ENCODE measurements at regions not wholly inside any gene's neighbourhood (a gene's known extent, or its start where the extent isn't known, plus 50 kb on each side); places are given as distances from the start of the nearest gene placed in this dataset.

DNA sequence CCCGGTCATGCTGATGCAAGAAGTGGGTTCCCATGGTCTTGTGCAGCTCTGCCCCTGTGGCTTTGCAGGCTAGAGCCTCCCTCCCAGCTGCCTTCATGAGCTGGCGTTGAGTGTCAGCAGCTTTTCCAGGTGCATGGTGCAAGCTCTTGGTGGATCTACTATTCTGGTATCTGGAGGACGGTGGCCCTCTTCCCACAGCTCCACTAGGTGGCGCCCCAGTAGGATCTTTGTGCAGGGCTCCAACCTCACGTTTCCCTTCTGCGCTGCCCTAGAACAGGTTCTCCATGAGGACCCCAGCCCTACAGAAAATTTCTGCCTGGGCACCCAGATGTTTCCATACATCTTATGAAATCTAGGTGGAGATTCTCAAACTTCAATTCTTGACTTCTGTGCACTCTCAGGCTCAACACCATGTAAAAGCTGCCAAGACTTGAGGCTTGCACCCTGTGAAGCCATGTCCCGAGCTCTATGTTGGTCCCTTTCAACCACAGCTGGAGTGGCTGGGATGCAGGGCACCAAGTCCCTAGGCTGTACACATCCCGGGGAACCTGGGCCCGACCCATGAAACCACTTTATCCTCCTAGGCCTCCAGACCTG, 238.4 kb upstream of the MDFIC2 start:
- ATAC-seq (peak; percentile 67), DNase-seq (ENCODE audit: missing footprints) (peak; percentile 69)
- intact Hi-C loops (cut with DNase I) = loop anchor here (2.0 to 5.0 kb wide), 3 partner anchors 521 to 1101 kb away; no protein-coding TSS in a partner anchor

DNA sequence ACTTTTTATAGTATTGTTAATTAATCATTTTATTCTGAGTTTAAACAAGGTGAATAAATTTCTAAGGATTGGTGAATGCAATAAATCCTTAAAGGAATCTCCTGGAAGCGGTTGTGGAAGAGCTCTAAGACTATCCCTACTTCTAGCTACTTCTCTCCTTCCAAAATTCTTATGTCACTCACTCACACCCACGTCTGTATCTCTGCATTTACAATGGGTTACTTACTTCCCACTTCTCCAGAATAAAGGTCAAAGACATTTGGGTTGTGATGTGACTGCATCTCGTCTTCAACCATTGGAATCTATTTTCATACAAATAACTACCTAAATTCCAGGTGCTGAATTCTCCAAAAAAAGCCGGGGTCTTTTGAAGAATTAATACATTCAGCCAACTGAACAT, 234.2 kb upstream of the MDFIC2 start:
- no peak for ATAC-seq
- intact Hi-C loops (cut with DNase I) = no loop called here
- DNase-seq (ENCODE audit: missing footprints) = no peak

DNA sequence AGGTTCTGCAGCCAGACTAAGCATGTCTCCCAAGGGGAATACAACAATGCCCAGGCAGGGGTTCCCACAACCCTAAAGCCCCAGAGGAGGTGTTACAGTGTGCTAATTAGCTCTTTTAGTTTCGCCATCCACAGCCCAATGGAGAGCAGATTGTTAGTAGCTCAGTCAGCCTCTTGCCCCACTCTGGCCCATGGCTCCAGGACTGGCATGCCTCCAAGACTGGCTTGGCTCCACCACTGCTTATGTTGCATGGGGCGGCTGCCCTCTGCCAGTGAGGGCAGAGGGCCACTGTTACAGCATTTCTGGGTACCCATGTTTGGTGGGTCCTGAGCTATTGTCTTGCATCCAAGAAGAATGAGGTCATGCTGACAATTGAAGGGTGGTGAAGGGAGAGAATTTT, 231.1 kb upstream of the MDFIC2 start:
- DNase-seq (ENCODE audit: missing footprints) (no peak), ATAC-seq (no peak)
- intact Hi-C loops (cut with DNase I) = no loop called here

DNA sequence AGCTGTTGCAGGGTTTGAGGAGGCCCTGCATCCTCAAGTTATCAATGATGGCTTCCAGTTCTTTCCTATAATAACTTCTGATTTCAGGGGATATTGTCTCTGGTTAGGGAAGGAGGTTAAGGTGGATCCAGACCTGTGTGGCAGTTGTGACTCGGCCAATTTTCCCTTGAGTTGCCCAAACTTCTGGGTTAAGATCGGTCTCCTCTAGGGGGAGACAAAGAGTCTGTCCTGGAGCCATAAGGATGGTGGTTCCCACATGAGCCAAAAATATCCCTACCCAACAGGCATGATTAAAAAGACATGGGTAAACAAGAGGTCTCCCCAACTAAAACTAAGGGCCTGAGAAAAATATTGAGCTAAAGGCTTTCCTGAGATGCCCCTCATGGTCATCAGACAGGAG, 227.5 kb upstream of the MDFIC2 start:
- DNase-seq (ENCODE audit: missing footprints) = no peak
- intact Hi-C loops (cut with DNase I) = no loop called here
- ATAC-seq = no peak

DNA sequence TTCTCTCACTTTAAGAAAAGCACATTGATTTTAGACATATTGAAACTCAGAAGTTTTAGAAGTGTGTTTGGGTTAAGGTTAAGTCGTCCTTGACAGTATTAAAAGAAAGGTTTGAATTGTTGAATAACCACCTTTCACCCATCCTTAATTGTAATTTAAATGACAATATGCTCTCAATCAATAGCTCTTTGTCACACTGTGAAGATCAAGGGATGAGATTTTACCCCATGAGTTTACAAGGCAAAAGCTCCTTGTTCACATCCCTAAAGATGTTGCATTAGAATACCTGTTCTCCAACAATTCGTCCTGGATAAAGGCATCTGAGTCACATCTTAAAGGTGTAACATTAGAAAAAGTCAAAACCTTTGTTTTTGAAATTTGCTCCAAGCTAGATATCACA, 220.4 kb upstream of the MDFIC2 start:
- DNase-seq (ENCODE audit: missing footprints) (no peak), ATAC-seq (no peak)
- intact Hi-C loops (cut with DNase I) = no loop called here

DNA sequence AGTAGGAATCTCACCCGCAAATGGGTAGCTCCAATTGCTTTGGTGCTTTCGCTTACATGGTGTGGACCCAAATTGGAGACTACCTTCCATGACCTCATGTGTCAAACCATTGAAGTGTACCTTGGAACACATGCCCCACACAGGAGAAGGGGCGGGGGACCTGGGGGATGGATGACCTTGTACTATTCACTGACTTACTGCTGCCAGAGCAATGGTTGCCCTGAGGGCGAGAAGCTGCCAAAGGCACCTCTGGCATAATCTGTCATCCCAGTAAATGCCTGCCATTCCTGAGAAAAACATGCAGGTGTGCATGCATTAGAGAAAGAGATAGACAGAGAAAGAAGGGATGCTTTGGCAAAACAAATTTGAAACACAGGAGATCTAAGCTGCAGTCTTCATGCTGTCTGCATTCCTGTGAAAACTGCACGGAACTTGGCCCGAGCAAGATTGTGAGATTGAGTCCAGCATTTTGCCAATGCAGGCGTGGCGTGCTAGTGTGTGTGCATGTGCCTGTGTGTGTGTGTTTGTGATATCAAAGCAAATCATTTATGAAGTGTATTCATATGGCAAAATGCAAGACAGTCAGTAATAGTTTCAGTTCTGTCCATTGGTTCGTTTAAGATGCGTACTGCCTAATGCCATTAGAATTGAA, 219.5 kb upstream of the MDFIC2 start:
- DNase-seq (ENCODE audit: missing footprints) (no peak), ATAC-seq (no peak)
- intact Hi-C loops (cut with DNase I) = loop anchor here (2.0 kb wide), 1 partner anchor 1121 kb away; no protein-coding TSS in a partner anchor

DNA sequence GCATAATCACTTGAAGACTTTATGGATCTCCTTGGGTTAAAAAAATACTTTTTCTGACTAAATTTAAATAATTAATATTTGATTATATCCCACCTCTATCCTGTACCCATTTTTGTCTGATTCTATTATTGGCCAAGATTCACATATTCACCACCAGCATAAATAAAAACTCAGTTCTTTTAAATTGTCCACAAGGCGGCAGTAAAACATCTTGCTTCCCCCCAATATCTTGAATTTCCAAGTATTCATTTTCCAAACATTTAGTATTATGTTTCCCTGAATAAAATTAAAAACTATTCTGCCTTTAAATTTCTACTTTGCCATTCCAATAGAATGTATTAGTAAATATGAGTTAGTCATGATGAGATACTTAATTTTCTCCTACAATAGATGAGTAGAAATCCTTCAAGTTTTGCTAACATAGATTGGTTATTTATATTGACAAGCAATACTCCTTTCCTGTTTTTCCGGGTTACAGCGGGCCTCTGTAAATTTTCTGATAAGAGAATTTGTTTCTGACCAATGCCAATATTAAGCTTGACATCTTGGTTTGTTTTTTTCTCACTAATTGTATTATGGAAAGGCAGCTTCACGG, 218.7 kb upstream of the MDFIC2 start:
- DNase-seq (ENCODE audit: missing footprints) = no peak
- ATAC-seq = no peak
- intact Hi-C loops (cut with DNase I) = loop anchor here (2.0 kb wide), 1 partner anchor 1122 kb away; no protein-coding TSS in a partner anchor

DNA sequence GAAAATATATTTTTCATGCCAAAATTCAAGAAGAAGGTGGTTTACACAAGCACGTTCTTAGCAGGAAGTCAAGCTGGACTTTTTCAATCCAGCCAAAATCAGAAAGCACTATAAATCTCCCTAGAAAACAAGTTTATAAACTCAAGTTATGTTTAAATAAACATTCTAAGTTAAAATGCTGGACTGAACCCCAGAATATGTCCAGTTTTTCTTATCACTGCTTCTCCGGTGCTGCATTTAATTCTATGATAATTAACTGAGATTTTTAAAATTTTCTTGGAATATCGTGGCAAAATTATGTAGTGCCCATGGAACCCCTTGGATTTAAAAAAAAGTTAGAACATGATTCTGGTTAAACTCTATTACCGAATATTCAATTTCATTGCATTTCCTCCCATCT, 218.2 kb upstream of the MDFIC2 start:
- intact Hi-C loops (cut with DNase I) = loop anchor here (2.0 kb wide), 1 partner anchor 1122 kb away; no protein-coding TSS in a partner anchor
- ATAC-seq = no peak
- no peak for DNase-seq (ENCODE audit: missing footprints)

DNA sequence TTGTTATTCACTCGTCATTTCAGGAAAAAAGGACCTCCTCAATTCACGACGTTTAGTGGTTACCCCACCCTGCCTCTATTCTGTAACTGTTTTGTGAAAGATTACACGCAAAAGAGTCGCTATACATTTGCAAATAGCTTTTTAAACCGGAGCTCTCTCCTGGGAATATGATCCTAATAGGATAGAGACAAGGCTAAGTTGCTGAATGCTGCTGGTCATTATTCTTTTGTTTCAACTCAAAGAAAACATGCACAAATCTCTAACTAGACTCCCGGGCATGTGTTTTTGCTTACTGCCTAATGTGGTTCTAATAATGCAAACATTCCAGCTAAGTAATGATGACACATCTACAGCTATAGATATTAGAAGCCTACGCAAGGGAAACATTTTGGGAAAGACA, 214.6 kb upstream of the MDFIC2 start:
- intact Hi-C loops (cut with DNase I) = no loop called here
- ATAC-seq = no peak

DNA sequence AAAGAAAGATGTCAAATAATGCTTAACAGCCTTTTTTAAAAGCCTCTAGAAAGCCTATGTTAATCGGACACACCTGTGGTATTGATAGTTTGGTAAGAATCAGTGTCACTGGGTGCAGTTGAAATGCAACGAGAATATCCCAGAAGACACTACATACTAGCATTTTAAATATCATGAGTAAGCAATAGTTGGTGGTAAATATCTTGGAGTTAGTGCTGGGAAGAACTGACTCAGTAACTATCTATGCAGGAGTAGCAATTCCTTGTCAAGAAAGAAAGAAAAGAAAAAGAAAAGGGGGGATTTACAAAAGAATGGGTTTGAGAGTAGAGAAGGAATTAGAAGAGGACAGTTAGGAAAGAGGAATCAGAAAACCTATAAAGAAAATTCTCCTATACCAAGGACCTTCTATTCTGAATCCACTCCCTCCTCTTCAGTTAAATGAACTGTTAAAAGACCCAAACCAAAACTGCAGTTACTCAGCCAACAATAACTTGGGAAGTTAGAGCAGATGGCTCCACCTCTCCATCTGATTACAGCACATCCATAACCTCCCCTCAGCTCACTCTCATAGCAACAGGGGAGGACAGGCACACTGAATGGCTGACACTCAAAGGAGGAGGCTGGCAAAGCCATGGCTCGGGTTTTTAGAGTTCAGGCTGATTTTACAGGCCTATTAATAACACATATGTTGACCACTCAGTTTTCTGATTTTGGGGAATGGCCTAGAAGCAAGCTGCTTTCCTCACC, 207.6 kb upstream of the MDFIC2 start:
- intact Hi-C loops (cut with DNase I) = no loop called here
- ATAC-seq (no peak), DNase-seq (ENCODE audit: missing footprints) (no peak)

More for the DNA sequence above, 214.6 kb upstream of the MDFIC2 start:
- no peak for DNase-seq (ENCODE audit: missing footprints)

DNA sequence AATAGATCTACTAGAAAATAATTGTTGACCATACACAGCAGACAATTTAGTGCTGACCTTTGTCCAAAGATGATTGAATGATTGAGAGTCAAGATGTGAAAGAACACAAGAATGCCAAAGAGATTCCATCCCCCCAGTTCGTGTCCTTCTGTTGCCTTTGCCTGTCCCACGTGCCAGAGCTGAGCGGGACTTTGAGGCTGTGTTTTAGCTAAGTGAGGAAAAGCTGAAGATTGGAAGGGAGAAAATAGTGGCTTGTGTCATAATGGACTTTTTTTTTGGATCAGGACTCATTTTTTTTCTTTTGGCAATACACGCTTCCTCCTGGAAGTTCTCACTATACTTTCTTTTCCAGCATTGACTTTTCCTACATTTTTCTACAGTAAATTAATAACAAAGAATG, 206.6 kb upstream of the MDFIC2 start:
- ATAC-seq (no peak), DNase-seq (ENCODE audit: missing footprints) (peak; percentile 35)
- intact Hi-C loops (cut with DNase I) = no loop called here

DNA sequence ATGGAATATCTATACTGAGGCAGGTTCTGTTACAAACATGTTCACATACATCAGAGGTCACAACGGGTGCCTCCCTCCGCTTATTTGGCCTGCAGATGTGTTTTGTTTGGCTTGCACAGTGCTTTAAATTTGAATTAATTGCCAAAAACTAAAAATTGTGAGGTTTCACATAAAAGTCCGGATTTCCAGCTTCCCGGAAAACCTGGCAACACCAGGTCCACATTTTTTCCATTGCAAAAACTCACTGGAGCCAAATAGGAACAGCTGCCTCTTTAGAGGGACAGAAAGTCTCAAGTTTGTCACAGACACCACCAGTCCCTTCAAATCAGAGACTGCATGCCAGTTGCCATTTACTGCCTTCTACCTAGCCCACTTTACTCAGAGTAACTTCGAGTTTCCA, 205.9 kb upstream of the MDFIC2 start:
- intact Hi-C loops (cut with DNase I) = no loop called here
- ATAC-seq = no peak
- no peak for DNase-seq (ENCODE audit: missing footprints)

DNA sequence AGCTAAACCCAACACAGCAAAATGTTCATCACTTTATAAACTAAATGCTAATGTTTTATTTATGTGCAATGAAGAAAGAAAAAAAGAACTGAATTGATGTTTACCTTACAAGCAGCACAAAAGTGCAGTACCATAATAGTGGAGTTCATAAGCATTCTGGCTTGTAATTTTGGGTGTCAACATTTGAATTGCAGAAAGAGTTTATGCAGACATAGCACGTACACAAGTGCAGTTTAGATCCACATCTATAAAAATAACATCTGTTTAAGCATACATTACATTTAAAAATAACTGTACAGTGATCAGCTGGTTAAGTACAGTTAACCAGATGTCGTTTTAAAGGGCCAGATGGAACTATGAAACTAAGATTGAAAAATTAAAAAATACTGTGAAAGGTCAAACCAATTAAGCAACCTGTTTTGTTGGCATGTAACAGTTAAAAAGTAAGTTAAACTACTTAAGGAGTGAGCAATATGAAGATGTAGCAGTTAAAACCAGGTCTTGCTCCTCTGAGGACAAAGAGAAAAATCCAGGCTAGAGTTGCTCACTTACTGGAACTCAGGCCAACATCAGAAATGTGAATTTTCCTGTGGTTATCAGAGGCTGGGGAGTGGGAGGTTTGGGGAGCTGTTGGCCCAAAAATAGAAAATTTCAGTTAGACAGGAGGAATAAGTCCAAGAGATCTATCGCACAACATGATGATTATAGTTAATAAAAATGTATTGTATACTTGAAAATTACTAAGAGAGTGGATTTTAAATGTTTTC, 204.9 kb upstream of the MDFIC2 start:
- intact Hi-C loops (cut with DNase I) = no loop called here
- ATAC-seq = no peak
- DNase-seq (ENCODE audit: missing footprints) = no peak

DNA sequence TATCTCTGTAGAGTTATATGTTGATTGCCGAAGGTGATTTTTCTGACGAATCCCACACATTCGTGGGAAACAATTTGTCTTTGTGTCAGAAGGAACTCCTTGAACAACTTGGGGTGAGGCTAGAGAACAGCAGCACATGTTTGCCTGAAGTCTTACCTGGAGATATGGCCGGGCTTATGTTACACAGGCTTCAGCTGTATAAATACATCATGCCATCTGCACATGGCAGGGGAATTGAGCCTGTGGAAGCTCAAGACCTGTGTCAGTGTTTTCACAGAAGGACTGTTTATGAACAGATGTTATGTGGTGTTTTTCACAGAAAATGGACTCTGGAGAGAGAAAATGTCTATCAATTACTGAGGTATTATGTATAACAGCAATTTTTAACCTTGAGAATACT, 203.6 kb upstream of the MDFIC2 start:
- intact Hi-C loops (cut with DNase I) = no loop called here
- no peak for DNase-seq (ENCODE audit: missing footprints)

DNA sequence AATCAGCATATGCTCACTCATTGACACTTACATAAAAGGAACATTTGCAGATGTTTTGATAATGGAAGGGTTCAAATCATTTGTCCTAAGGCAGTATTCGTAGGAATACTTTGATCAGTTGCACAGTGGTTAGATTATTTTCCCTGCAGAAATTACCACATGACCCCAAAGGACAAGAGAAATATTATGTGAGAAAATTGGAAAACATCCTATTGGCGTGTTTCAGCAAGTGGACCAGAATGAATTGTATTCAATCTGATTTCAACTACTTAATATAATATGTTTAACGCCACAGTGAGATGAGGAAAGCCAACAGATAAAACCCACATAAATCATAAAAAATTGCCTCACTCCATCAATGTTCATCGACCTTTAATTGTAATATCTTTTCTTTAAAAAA, 195.0 kb upstream of the MDFIC2 start:
- DNase-seq (ENCODE audit: missing footprints) (no peak), ATAC-seq (no peak)

More for the DNA sequence above, 203.6 kb upstream of the MDFIC2 start:
- no peak for ATAC-seq

DNA sequence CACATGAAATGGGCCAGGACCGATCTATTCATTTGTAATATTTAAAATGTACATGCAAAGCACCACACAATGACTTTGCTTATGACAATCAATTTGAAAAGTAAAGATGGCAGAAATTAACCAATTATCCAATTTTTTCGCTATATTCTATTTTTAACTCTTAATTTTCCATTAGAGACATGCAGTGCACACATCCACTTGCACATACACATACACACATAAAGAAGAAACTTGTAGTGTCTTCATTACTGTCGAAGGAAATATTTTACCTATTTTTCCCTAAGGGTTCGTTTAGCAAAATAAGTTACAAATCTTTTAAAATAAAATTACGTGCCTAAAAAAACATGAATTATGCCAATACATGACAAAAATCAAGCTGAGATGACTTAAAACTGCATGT, 194.3 kb upstream of the MDFIC2 start:
- no peak for DNase-seq (ENCODE audit: missing footprints)
- intact Hi-C loops (cut with DNase I) = no loop called here
- ATAC-seq = no peak

More for the DNA sequence above, 195.0 kb upstream of the MDFIC2 start:
- intact Hi-C loops (cut with DNase I) = no loop called here

DNA sequence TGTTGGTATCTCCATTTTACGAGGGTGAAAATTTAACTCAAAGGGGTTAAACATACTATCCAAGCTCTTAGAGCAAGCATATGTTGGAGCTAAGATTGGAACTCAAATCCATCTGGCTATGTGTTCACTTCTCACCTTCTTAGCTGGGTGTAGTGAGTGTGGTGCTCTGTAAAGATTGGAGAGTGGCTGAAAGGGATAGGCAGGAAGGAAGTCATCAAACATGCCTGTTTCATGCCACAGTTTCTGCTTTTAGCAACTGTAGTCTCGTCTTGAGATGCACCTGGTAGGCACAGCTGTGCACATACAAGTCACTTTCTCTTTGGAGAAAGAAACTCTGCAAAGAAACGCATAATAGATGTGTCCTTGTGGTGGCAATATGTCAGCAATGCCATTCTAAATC, 189.1 kb upstream of the MDFIC2 start:
- intact Hi-C loops (cut with DNase I) = no loop called here
- DNase-seq (ENCODE audit: missing footprints) = no peak
- ATAC-seq = no peak

DNA sequence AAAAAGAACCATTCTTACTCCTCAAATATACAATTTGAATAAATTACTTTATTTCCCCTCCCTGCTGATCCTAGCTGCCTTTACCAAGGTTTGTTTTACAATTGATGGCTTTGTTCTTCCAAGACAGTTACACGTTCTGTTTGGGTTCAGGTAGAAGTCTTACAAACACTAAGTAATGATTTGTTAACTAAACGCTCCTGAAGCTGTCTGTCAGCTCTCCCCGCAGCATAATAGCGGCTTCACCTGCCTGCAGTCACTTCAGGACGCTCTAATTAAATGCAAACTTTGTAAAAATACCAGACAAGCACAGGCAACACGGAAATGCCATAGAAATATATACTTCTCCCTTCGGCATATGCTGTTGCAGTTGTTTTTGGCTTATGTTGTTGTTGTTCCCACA, 176.4 kb upstream of the MDFIC2 start:
- no peak for ATAC-seq
- intact Hi-C loops (cut with DNase I) = no loop called here
- no peak for DNase-seq (ENCODE audit: missing footprints)

DNA sequence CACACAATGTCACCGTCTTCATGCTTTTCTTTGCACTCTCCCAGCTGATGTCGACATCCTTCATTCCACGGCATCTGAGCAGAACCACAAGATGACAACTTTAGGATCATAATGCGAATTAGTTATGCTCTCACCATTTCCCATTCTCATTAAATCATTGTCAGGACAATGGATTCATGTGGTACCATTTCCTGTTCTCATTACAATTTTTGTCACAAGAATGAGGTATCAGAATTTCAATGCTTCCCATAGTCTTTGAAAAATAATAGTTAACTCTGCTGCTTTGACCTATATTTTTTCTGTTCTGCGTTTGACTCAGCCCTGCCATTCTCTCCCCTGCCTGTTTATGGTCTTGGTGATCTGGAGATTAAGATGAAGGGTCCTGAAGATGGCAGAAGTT, 175.7 kb upstream of the MDFIC2 start:
- intact Hi-C loops (cut with DNase I) = no loop called here
- ATAC-seq (no peak), DNase-seq (ENCODE audit: missing footprints) (no peak)
